22Rv1 (cell line): ENCODE measurements at regions not wholly inside any gene's neighbourhood (a gene's known extent, or its start where the extent isn't known, plus 50 kb on each side); places are given as distances from the start of the nearest gene placed in this dataset.

Source experiments
- CTCF ChIP-seq: fragments of 450-650 bp; IDR thresholded peaks from 2 replicates; pipeline ENCODE4 v1.5.1; 2017; ENCODE audit warnings: mild to moderate bottlenecking
- ZFX ChIP-seq: fragments of 450-650 bp; IDR thresholded peaks from 2 replicates; pipeline ENCODE4 v1.6.1; 2017; ENCODE audit warnings: antibody characterized with exemption, borderline replicate concordance

GRCh38 chr6:105884011-105884410 is 202.1 kb upstream of the PRDM1 start:
- TF ChIP-seq CTCF (no peak), ZFX (no peak)
